SU-DHL-6 (cell line): ENCODE measurements at regions not wholly inside any gene's neighbourhood (a gene's known extent, or its start where the extent isn't known, plus 50 kb on each side); places are given as distances from the start of the nearest gene placed in this dataset.

Experiments
- EZH2phosphoT487 ChIP-seq: fragments of 200-600 bp; sonication (generic), shearing (Covaris generic); conservative IDR thresholded peaks from 2 replicates; pipeline ENCODE4 v1.6.1; 2018; ENCODE audit warnings: mild to moderate bottlenecking, antibody characterized with exemption, low read length, moderate library complexity, mixed read lengths
- TF ChIP-seq, protein P1 (sequence below): fragments of 200-600 bp; sonication (generic); IDR thresholded peaks from one replicate; pipeline ENCODE4 v1.5.1; 2017; ENCODE audit warnings: antibody characterized with exemption, mild to moderate bottlenecking, low read length, moderate library complexity; ENCODE audit not compliant: insufficient read depth, poor library complexity, severe bottlenecking

- TF ChIP-seq, protein P1, sequence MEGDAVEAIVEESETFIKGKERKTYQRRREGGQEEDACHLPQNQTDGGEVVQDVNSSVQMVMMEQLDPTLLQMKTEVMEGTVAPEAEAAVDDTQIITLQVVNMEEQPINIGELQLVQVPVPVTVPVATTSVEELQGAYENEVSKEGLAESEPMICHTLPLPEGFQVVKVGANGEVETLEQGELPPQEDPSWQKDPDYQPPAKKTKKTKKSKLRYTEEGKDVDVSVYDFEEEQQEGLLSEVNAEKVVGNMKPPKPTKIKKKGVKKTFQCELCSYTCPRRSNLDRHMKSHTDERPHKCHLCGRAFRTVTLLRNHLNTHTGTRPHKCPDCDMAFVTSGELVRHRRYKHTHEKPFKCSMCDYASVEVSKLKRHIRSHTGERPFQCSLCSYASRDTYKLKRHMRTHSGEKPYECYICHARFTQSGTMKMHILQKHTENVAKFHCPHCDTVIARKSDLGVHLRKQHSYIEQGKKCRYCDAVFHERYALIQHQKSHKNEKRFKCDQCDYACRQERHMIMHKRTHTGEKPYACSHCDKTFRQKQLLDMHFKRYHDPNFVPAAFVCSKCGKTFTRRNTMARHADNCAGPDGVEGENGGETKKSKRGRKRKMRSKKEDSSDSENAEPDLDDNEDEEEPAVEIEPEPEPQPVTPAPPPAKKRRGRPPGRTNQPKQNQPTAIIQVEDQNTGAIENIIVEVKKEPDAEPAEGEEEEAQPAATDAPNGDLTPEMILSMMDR = no peak
- no peak for TF ChIP-seq EZH2phosphoT487
These were observed 295.4 kb downstream of the TOX3 start for GRCh38 chr16:52251495-52251894.
